IPS DF 4.7 (cell line): ENCODE measurements at regions not wholly inside any gene's neighbourhood (a gene's known extent, or its start where the extent isn't known, plus 50 kb on each side); places are given as distances from the start of the nearest gene placed in this dataset.
"Not testable (repeated sequence)": the region's sequence is repeated elsewhere in the genome, so short reads cannot be mapped to it uniquely, and the experiment has no call there.

Experiments
- DNase-seq: peaks from one replicate; pipeline ENCODE4 v3.0.0-alpha.2; 2013; ENCODE audit warnings: low spot score; ENCODE audit errors: extremely low read depth

GRCh38 chr14:30158299-30158698 lies 230.7 kb upstream of the PRKD1 start:
- no peak for DNase-seq

GRCh38 chr14:30159374-30159773 lies 231.7 kb upstream of the PRKD1 start:
- no peak for DNase-seq

- no peak for DNase-seq
Observed at GRCh38 chr14:30160608-30161007, 233.0 kb upstream of the PRKD1 start.

GRCh38 chr14:30162066-30162465 lies 234.4 kb upstream of the PRKD1 start:
- no peak for DNase-seq

GRCh38 chr14:30165255-30165654 lies 237.6 kb upstream of the PRKD1 start:
- no peak for DNase-seq

- DNase-seq = no peak
Observed at GRCh38 chr14:30177781-30178180, 250.1 kb upstream of the PRKD1 start.

GRCh38 chr14:30179381-30180130 lies 251.9 kb upstream of the PRKD1 start:
- DNase-seq = no peak

- DNase-seq = no peak
Observed at GRCh38 chr14:30180219-30180618, 252.6 kb upstream of the PRKD1 start.

- DNase-seq = no peak
Observed at GRCh38 chr14:30185832-30186231, 258.2 kb upstream of the PRKD1 start.

GRCh38 chr14:30191639-30192279 lies 264.1 kb upstream of the PRKD1 start:
- DNase-seq = no peak

GRCh38 chr14:30193101-30193500 lies 265.5 kb upstream of the PRKD1 start:
- no peak for DNase-seq

GRCh38 chr14:30193845-30194501 lies 266.3 kb upstream of the PRKD1 start:
- DNase-seq = no peak

GRCh38 chr14:30194741-30195148 lies 267.1 kb upstream of the PRKD1 start:
- DNase-seq = no peak

- DNase-seq = no peak
Observed at GRCh38 chr14:30195941-30196340, 268.3 kb upstream of the PRKD1 start.

- DNase-seq = no peak
Observed at GRCh38 chr14:30196861-30197260, 269.2 kb upstream of the PRKD1 start.

GRCh38 chr14:30198720-30199119 lies 271.1 kb upstream of the PRKD1 start:
- DNase-seq = not testable (repeated sequence)

GRCh38 chr14:30204431-30204980 lies 276.9 kb upstream of the PRKD1 start:
- no peak for DNase-seq

GRCh38 chr14:30209136-30209535 lies 281.5 kb upstream of the PRKD1 start:
- no peak for DNase-seq

GRCh38 chr14:30210630-30211029 lies 283.0 kb upstream of the PRKD1 start:
- no peak for DNase-seq

GRCh38 chr14:30211326-30211725 lies 283.7 kb upstream of the PRKD1 start:
- no peak for DNase-seq

GRCh38 chr14:30214014-30214413 lies 286.4 kb upstream of the PRKD1 start:
- DNase-seq = no peak

GRCh38 chr14:30214461-30215090 lies 286.9 kb upstream of the PRKD1 start:
- DNase-seq = peak; percentile 30
